Lung microvascular endothelial cell (primary cell): ENCODE measurements at regions not wholly inside any gene's neighbourhood (a gene's known extent, or its start where the extent isn't known, plus 50 kb on each side); places are given as distances from the start of the nearest gene placed in this dataset.
A peak's percentile ranks its signal among the peaks of the same experiment; 100 is the strongest.

Experiments used
- DNase-seq, 2 donors: peaks; one replicate each; pipeline versions ENCODE4 v3.0.0 to v3.0.0-alpha.2; 2010; ENCODE audit warnings: low read depth in 2 of 2

- no peak for DNase-seq
Observed at GRCh38 chr2:100222844-100223243, 80.5 kb upstream of the AFF3 start.

- no peak for DNase-seq
Observed at GRCh38 chr2:100218552-100218951, 76.2 kb upstream of the AFF3 start.

GRCh38 chr2:100217323-100217722 is 74.9 kb upstream of the AFF3 start:
- no peak for DNase-seq

GRCh38 chr2:100216015-100216414 is 73.6 kb upstream of the AFF3 start:
- no peak for DNase-seq

GRCh38 chr2:100215371-100215770 is 73.0 kb upstream of the AFF3 start:
- DNase-seq, result no peak

- no peak for DNase-seq
Observed at GRCh38 chr2:100214265-100214971, 72.0 kb upstream of the AFF3 start.

GRCh38 chr2:100213595-100213994 is 71.2 kb upstream of the AFF3 start:
- no peak for DNase-seq

GRCh38 chr2:100212850-100213249 is 70.5 kb upstream of the AFF3 start:
- DNase-seq, result no peak

- DNase-seq, result no peak
Observed at GRCh38 chr2:100211521-100211920, 69.1 kb upstream of the AFF3 start.

GRCh38 chr2:100208141-100208770 is 65.9 kb upstream of the AFF3 start:
- no peak for DNase-seq

GRCh38 chr2:100207411-100207885 is 65.1 kb upstream of the AFF3 start:
- no peak for DNase-seq

GRCh38 chr2:100206731-100207255 is 64.4 kb upstream of the AFF3 start:
- DNase-seq, result no peak

GRCh38 chr2:100205174-100205573 is 62.8 kb upstream of the AFF3 start:
- no peak for DNase-seq

GRCh38 chr2:100202567-100202966 is 60.2 kb upstream of the AFF3 start:
- DNase-seq, result no peak

GRCh38 chr2:100200985-100201384 is 58.6 kb upstream of the AFF3 start:
- DNase-seq, result peak; percentile 6 to 67

- no peak for DNase-seq
Observed at GRCh38 chr2:100199421-100199820, 57.0 kb upstream of the AFF3 start.

- peak in 1 of 2 donors; percentile 20 for DNase-seq
Observed at GRCh38 chr2:100198461-100199230, 56.3 kb upstream of the AFF3 start.

- DNase-seq, result peak in 1 of 2 donors; percentile 61
Observed at GRCh38 chr2:100197631-100198153, 55.3 kb upstream of the AFF3 start.

GRCh38 chr2:100196786-100197494 is 54.5 kb upstream of the AFF3 start:
- DNase-seq, result no peak

GRCh38 chr2:100195942-100196341 is 53.6 kb upstream of the AFF3 start:
- no peak for DNase-seq

GRCh38 chr2:100194951-100195350 is 52.6 kb upstream of the AFF3 start:
- no peak for DNase-seq
